Skeletal muscle cell (primary cell): ENCODE measurements at regions not wholly inside any gene's neighbourhood (a gene's known extent, or its start where the extent isn't known, plus 50 kb on each side); places are given as distances from the start of the nearest gene placed in this dataset.

ENCODE experiments used
- DNase-seq: peaks from one replicate; pipeline ENCODE4 v3.0.0-alpha.2; 2010; ENCODE audit warnings: low read depth
- H3K4me3 ChIP-seq: 2 replicates; pipeline ENCODE4 v1.5.1; 2011; ENCODE audit warnings: low read depth, mild to moderate bottlenecking, control low read depth, low read length, moderate library complexity

- DNase-seq = no peak
- no peak overlapping the region for H3K4me3 ChIP-seq
Observed at GRCh38 chr11:92316106-92316809, 91.6 kb downstream of the FAT3 start.

DNA sequence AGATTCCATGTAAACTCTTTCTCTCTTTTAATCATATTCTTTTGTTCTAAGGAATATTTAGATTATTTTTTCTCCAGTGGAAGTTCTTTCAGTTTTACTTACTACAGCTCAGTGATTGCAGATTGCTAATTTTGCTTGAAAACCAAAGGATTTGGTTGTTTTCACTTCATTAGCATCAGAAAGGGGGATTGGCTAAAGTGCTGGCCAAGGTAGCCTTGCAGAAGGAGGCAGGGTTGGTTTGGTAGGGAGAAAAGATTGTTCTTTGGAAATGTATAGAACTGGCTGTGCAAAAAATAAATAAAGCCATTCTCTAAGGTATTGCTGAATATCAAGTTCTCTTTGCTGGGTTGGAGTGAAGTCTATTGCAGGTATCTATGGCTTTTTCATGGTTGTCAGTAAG is 92.6 kb downstream of the FAT3 start:
- no peak overlapping the region for H3K4me3 ChIP-seq
- no peak for DNase-seq

- no peak overlapping the region for H3K4me3 ChIP-seq
- DNase-seq = no peak
Observed at GRCh38 chr11:92317721-92318120, 93.1 kb downstream of the FAT3 start.

- H3K4me3 ChIP-seq = no peak overlapping the region
- DNase-seq = no peak
Observed at GRCh38 chr11:92322225-92322624, 97.6 kb downstream of the FAT3 start.

DNA sequence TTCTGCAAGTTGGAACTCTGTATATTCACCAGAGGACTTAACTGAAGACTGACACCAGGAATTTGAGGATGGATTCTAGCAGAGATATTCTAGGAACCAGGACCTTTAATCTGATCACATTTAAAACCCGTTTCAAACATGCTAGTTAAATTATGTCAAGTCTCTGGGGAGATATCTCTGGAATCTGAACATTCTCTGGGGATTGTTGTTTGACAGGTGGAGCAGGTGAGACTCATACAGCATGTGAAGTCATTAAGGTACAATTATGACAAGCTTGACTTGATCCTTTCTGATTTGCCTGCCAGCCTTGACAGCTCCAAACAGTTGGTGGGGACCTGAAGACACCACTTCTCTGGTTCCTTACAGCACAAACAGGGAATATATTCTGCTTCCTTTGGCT is 100.3 kb downstream of the FAT3 start:
- H3K4me3 ChIP-seq = no peak overlapping the region
- no peak for DNase-seq

GRCh38 chr11:92325416-92325815 is 100.8 kb downstream of the FAT3 start:
- H3K4me3 ChIP-seq = no peak overlapping the region
- DNase-seq = no peak

- no peak overlapping the region for H3K4me3 ChIP-seq
- no peak for DNase-seq
Observed at GRCh38 chr11:92329137-92329536, 104.5 kb downstream of the FAT3 start.

GRCh38 chr11:92329646-92330045 is 105.0 kb downstream of the FAT3 start:
- no peak overlapping the region for H3K4me3 ChIP-seq
- no peak for DNase-seq

GRCh38 chr11:92330114-92330513 is 105.5 kb downstream of the FAT3 start:
- no peak overlapping the region for H3K4me3 ChIP-seq
- DNase-seq = no peak

DNA sequence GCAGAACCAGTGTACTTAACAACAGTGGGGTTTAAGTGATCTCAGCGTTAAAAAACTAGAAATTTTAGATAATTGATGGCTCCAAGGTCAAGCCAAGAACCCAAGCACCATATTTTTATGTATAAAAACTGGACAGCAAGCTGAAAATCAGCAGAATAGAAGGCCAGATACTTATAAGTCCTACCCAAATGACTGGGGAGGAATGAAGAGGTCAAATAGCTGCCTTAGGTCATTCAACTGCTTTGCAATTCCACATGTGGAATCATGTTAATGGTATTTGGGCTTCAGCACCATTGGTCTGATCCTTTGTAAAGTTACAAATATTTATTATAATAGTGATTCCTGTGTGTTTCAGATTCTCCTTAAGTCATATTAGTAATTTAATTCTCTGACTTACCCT is 108.4 kb downstream of the FAT3 start:
- DNase-seq = peak; percentile 55
- no peak overlapping the region for H3K4me3 ChIP-seq

DNA sequence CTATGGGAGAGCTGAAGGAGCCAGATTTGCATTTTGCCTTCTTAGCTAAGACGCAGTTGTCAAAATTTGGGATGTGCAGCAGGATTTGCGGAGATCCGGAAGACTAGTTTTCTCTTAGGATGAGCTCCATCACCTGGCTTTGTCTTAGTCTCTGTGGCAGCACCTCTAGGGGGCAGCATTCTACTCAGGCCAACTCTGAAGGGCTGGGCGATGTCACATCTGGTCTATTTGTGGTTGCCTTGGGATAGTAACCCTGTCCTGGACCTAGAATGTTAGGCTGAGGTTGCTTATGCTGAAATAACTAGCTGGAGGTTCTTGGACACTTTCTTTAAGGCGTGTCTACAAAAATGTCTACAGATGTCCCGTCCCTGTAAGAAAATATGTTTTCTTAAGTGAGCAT is 116.2 kb downstream of the FAT3 start:
- DNase-seq = no peak
- no peak overlapping the region for H3K4me3 ChIP-seq

DNA sequence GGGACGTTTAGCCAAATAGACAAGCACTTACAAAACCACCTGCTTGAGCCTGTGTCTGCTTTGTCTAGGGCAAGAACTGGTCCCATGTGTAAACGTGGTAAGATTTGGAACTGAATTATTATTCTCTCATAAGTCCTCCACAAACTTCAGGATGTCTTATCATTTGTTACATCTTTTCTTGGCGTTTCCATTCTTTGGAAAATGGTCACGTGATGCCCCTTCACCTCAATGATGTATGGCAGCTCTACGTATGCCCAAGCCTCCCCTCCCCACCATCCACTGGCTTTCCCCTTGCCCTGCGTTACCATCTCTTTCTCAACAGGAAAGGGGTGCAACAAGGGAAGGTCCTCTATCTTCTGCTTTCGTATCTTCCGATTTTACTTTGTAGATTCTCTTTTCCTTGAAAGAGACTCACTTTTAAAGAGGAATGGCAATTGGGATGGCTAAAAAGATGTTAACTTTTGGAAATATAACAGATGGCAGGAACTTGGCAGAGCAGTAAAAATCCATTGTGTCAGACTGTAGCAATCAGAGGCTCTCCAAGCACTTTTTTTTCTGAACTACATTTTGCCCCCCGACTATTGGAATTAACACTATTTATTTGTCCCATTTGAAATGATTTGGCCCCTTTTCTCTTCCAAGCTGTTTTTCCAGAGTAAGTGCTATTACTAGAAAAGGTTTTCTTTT is 117.6 kb downstream of the FAT3 start:
- DNase-seq = no peak

GRCh38 chr11:92342886-92343285 is 118.3 kb downstream of the FAT3 start:
- DNase-seq = no peak
- no peak overlapping the region for H3K4me3 ChIP-seq

More for the DNA sequence above, 117.6 kb downstream of the FAT3 start:
- H3K4me3 ChIP-seq = no peak overlapping the region

DNA sequence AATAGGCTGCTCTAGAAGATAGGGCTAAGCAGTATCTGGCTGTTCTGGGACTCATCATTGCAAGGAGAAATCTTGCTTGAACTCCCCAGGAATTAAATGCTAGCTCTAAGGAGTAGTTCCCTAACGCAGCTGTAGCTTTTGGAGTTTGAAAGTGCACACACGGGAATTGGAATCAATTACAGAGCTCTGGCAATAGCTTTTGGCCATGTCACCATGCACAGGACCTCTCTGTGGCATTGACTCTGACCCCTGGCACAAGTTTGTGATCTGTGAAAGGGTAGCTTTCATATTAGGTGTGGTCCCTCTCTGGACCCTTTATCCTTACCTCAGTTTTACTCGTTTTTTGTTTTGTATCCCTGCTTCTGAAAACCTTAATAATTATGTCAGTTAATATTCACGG is 121.6 kb downstream of the FAT3 start:
- H3K4me3 ChIP-seq = no peak overlapping the region
- no peak for DNase-seq

- no peak overlapping the region for H3K4me3 ChIP-seq
- no peak for DNase-seq
Observed at GRCh38 chr11:92347454-92347853, 122.8 kb downstream of the FAT3 start.

- DNase-seq = no peak
- no peak overlapping the region for H3K4me3 ChIP-seq
Observed at GRCh38 chr11:92349486-92350156, 125.0 kb downstream of the FAT3 start.

DNA sequence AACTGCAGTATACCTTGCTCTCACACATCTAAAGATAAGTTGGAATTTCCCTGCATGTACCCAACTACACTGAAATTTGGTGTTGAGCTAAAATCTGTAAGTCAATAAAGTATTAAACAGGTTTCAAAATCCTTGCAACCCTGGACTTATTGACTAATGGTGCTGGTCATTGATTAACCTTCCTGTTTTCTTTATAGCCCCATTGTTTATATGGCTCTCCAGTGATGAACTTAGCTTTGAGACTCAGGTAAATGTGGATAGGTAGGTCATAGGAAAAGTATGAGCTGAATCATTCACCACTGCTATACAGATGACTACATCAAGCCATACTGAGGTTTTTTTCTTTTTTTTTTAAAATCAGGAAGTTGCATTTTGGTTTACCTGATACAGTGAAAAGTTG is 132.7 kb downstream of the FAT3 start:
- H3K4me3 ChIP-seq = no peak overlapping the region
- no peak for DNase-seq

DNA sequence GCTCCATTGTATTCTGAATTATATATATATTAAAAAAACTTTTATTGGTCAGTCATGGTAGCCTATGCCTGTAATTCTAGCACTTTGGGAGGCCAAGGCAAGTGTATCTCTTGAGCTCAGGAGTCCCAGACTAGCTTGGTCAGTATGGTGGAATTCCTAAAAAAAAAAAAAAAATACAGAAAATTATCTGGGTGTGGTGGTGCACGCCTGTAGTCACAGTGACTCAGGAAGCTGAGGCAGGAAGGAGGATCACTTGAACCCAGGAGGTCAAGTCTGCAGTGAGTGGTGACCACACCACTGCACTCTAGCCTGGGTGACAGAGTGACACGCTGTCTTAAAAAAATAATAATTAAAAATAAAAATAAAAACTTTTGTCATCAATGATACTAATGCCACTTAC is 133.2 kb downstream of the FAT3 start:
- no peak overlapping the region for H3K4me3 ChIP-seq
- DNase-seq = no peak

GRCh38 chr11:92361551-92361950 is 136.9 kb downstream of the FAT3 start:
- no peak overlapping the region for H3K4me3 ChIP-seq
- DNase-seq = no peak

GRCh38 chr11:92362989-92363388 is 138.4 kb downstream of the FAT3 start:
- H3K4me3 ChIP-seq = no peak overlapping the region
- no peak for DNase-seq

GRCh38 chr11:92364177-92364576 is 139.6 kb downstream of the FAT3 start:
- H3K4me3 ChIP-seq = no peak overlapping the region
- DNase-seq = no peak
